ENCODE measurements at regions not wholly inside any gene's neighbourhood (a gene's known extent, or its start where the extent isn't known, plus 50 kb on each side); places are given as distances from the start of the nearest gene placed in this dataset.
A peak's percentile ranks its signal among the peaks of the same experiment; 100 is the strongest.

DNA sequence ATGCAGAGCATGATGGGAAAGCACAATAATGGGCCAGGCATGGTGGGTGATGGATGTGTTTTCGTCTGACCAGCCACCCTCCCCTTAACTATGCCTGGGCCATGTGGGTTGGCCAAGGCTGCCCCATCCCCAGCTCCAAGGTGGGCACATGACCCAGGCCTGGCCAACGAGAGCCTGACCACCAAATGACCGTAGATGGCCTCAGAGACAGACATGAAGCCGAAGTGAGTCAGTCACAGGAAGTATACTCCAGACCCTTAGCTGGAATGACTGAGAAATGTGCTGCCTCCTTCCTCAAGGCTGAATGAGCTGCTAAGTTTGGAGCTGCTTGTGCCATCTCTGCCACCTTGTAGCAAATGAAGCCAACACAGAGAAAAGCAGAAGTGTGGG, 233.6 kb downstream of the BCL11B start:
- no peak overlapping the region for H2BK5ac ChIP-seq (ENCODE audit: low read depth, low read length, poor library complexity, severe bottlenecking)

More for the DNA sequence above, 233.6 kb downstream of the BCL11B start:
- no CpG with 5 or more reads among the region's 4 CpGs for WGBS, 2 experiments (ENCODE audit: extremely low coverage in 2 of 2, insufficient read length in 1 of 2)
- Histone ChIP-seq H3K4me2 (ENCODE audit: low read depth, low read length) (no peak overlapping the region), H4K8ac (ENCODE audit: low read depth in 2 of 2, low read length in 2 of 2) (no peak overlapping the region), H2BK15ac (ENCODE audit: low read depth, low read length) (no peak overlapping the region), H3K23ac (ENCODE audit: low read depth, low read length) (no peak overlapping the region), H2AK9ac (replicated peaks; ENCODE audit: low read depth, low read length, poor library complexity) (no peak overlapping the region), H2AFZ (replicated peaks; ENCODE audit: low read length, poor library complexity) (no peak overlapping the region), H3K27me3 (ENCODE audit: control insufficient read depth, insufficient read depth, low read length) (no peaks in the 10 kb centered on the region), H2AK5ac (ENCODE audit: low read depth, low read length) (no peak overlapping the region), H3K4ac (ENCODE audit: low read depth, low read length) (no peak overlapping the region), H4K91ac (ENCODE audit: insufficient read depth, low read depth, low read length) (no peak overlapping the region), H3K36me3 (ENCODE audit: control insufficient read depth, insufficient read depth, low read length) (no peaks in the 10 kb centered on the region), H3K14ac (replicated peaks; ENCODE audit: low read depth, low read length) (no peak overlapping the region), H4K20me1 (ENCODE audit: insufficient read depth, low read length) (no peaks in the 10 kb centered on the region), H3K18ac (ENCODE audit: low read depth, low read length) (no peak overlapping the region), H3K4me1 (ENCODE audit: control insufficient read depth, insufficient read depth, low read length) (no peaks in the 10 kb centered on the region), H3K27ac (ENCODE audit: insufficient read depth, low read length) (no peak overlapping the region), H3K56ac (ENCODE audit: extremely low read depth, insufficient read depth, low read length) (no peak overlapping the region), H4K5ac (ENCODE audit: low read depth, low read length) (no peak overlapping the region), H3K9me3 (ENCODE audit: control insufficient read depth, insufficient read depth, low read length) (peaks cover 37% of the 10 kb centered on the region), H3K9me1 (ENCODE audit: insufficient read depth, low read length) (no peaks in the 10 kb centered on the region), H2BK120ac (ENCODE audit: low read depth, low read length) (no peak overlapping the region), H3K9ac (ENCODE audit: low read depth, low read length) (no peak overlapping the region), H3K79me1 (ENCODE audit: low read depth in 1 of 2, low read length in 2 of 2) (no peaks in the 10 kb centered on the region), H2BK20ac (ENCODE audit: low read depth, low read length) (no peak overlapping the region), H3K4me3 (ENCODE audit: insufficient read depth, low read depth, low read length) (no peak overlapping the region)
- in situ Hi-C loops (cut with MboI; ENCODE audit: low sequenced_read_pairs) (no loop called here), dilution Hi-C loops (cut with HindIII; ENCODE audit: low sequenced_read_pairs, unreplicated experiment) (no loop called here), intact Hi-C loops (cut with micrococcal nuclease) (no loop called here)
- POLR2A ChIA-PET (ENCODE audit: unreplicated experiment), result no interaction called here
- no peak for TF ChIP-seq POLR2A (IDR thresholded peaks at IDR 0.05; ENCODE audit: low read depth, low read length)
- TF ChIP-seq, protein P1, sequence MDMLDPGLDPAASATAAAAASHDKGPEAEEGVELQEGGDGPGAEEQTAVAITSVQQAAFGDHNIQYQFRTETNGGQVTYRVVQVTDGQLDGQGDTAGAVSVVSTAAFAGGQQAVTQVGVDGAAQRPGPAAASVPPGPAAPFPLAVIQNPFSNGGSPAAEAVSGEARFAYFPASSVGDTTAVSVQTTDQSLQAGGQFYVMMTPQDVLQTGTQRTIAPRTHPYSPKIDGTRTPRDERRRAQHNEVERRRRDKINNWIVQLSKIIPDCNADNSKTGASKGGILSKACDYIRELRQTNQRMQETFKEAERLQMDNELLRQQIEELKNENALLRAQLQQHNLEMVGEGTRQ (IDR thresholded peaks at IDR 0.05; ENCODE audit: low read depth, low read length), result 0 out of 2 replicates have a peak, but pooled peaks have one; percentile 41
- no peak for TF ChIP-seq MAZ (IDR thresholded peaks at IDR 0.05; ENCODE audit: borderline replicate concordance, low read depth, low read length)
- no peak for TF ChIP-seq BHLHE40 (IDR thresholded peaks at IDR 0.05; ENCODE audit: low read depth, low read length)
- no peak for TF ChIP-seq MXI1 (IDR thresholded peaks at IDR 0.05; ENCODE audit: borderline replicate concordance, low read depth, low read length)
- DNase-seq (no peak), ATAC-seq (ENCODE audit: low read depth) (no peak)
- CTCF ChIA-PET, result no interaction called here
- no TSS peak for BruUV-seq (replicated peaks)

All from IMR-90 (cell line).